OCI-LY7 (cell line): ENCODE measurements at regions not wholly inside any gene's neighbourhood (a gene's known extent, or its start where the extent isn't known, plus 50 kb on each side); places are given as distances from the start of the nearest gene placed in this dataset.

ENCODE experiments used
- BruUV-seq: library from RNA; stranded (reverse); fragments of 400-500 nt; replicated peaks from 2 replicates; lab custom pipeline; 2021; lab: Mats Ljungman, UMichigan
- CTCF ChIA-PET: fragments of 300-600 bp; sonication (Branson Sonifier 250); formaldehyde crosslinking; loops from one replicate; lab custom pipeline; 2022; ENCODE audit warnings: antibody characterized with exemption; ENCODE audit not compliant: unreplicated experiment; lab: Charles Lee
- POLR2A ChIA-PET: fragments of 300-600 bp; sonication (Branson Sonifier 250); formaldehyde crosslinking; loops from one replicate; lab custom pipeline; 2022; ENCODE audit warnings: antibody characterized with exemption; lab: Charles Lee
- DNase-seq: peaks from one replicate; pipeline ENCODE4 v3.0.0-alpha.2; 2015; ENCODE audit warnings: low spot score
- H2AFZ ChIP-seq: fragments of 200-600 bp; sonication (generic), shearing (Covaris generic); 2 replicates; pipeline ENCODE4 v1.6.1; 2014; ENCODE audit warnings: mild to moderate bottlenecking, antibody characterized with exemption, low read length, moderate library complexity
- H3K27ac ChIP-seq: fragments of 200-600 bp; sonication (generic); 2 replicates; pipeline ENCODE4 v1.5.1; 2014; ENCODE audit warnings: mixed run types, low read depth, mild to moderate bottlenecking, moderate library complexity, low read length, inconsistent platforms; ENCODE audit not compliant: poor library complexity, severe bottlenecking
- H3K36me3 ChIP-seq: fragments of 200-600 bp; sonication (generic); 2 replicates; pipeline ENCODE4 v1.6.1; 2014; ENCODE audit warnings: mild to moderate bottlenecking, antibody characterized with exemption, low read length, moderate library complexity, mixed read lengths; ENCODE audit not compliant: insufficient read depth
- H3K4me1 ChIP-seq: fragments of 200-600 bp; sonication (generic); 2 replicates; pipeline ENCODE4 v1.5.1; 2014; ENCODE audit warnings: mild to moderate bottlenecking, low read length; ENCODE audit not compliant: insufficient read depth, poor library complexity, severe bottlenecking
- H3K4me2 ChIP-seq: fragments of 200-600 bp; sonication (generic); 2 replicates; pipeline ENCODE4 v1.6.1; 2014; ENCODE audit warnings: mild to moderate bottlenecking, low read length
- H3K4me3 ChIP-seq: fragments of 200-600 bp; sonication (generic); 2 replicates; pipeline ENCODE4 v1.5.1; 2014; ENCODE audit warnings: mild to moderate bottlenecking, low read depth, low read length; ENCODE audit not compliant: poor library complexity, severe bottlenecking
- H3K79me2 ChIP-seq: fragments of 200-600 bp; sonication (generic); 2 replicates; pipeline ENCODE4 v1.6.1; 2016; ENCODE audit warnings: low read depth, mild to moderate bottlenecking, low read length, moderate library complexity, mixed read lengths; ENCODE audit not compliant: insufficient read depth
- H3K9me2 ChIP-seq: fragments of 200-600 bp; sonication (generic); 2 replicates; pipeline ENCODE4 v1.6.1; 2016; ENCODE audit warnings: mild to moderate bottlenecking, low read length, mixed read lengths; ENCODE audit not compliant: insufficient read depth
- H3K9me3 ChIP-seq: fragments of 200-600 bp; sonication (generic); 2 replicates; pipeline ENCODE4 v1.6.1; 2014; ENCODE audit warnings: mild to moderate bottlenecking, mixed run types, low read length, mixed read lengths
- H4K20me1 ChIP-seq: fragments of 200-600 bp; sonication (generic); 2 replicates; pipeline ENCODE4 v1.6.1; 2014; ENCODE audit warnings: mild to moderate bottlenecking, antibody characterized with exemption, low read length, moderate library complexity, mixed read lengths; ENCODE audit not compliant: insufficient read depth
- EZH2phosphoT487 ChIP-seq: fragments of 200-600 bp; sonication (generic); IDR thresholded peaks from 2 replicates; pipeline ENCODE4 v1.6.1; 2018; ENCODE audit warnings: low read depth, borderline replicate concordance, mild to moderate bottlenecking, mixed run types, antibody characterized with exemption, low read length, moderate library complexity, mixed read lengths
- intact Hi-C: fragments of 100-400 bp; cut with micrococcal nuclease; formaldehyde crosslinking; loops from one replicate; pipeline ENCODE4 v1.10.0; 2022; ENCODE audit not compliant: unreplicated experiment
- TF ChIP-seq, protein P1 (sequence below): fragments of 200-600 bp; sonication (generic); conservative IDR thresholded peaks from 2 replicates; pipeline ENCODE4 v1.5.1; 2014; ENCODE audit warnings: mild to moderate bottlenecking, antibody characterized with exemption, low read length, moderate library complexity, mixed read lengths

DNA sequence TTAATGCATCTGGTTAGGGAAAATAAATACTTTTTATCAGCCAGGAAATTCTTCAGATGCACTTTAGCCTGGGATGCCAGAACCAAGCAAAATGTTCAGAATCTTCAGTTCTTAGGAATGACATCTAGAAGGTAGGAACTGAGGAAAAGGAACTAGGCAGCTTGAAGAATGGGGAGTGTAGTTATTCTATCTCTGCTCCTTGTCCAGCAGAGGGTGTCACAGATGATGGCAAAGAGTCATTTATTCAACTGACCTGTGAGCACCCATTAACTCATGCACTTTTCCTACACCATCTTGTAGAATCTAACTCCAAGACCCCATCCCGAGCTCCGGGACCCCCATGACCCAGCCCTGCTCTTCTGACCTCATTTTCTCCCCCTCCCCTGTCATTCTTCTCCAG, 122.1 kb upstream of the ISX start:
- POLR2A ChIA-PET: interaction anchor here (0.7 kb wide), 1 partner anchor 283 kb away, joined by 4 read pairs; no protein-coding TSS in a partner anchor
- no peak overlapping the region for H3K4me3 ChIP-seq
- no peak for TF ChIP-seq EZH2phosphoT487
- TF ChIP-seq, protein P1, sequence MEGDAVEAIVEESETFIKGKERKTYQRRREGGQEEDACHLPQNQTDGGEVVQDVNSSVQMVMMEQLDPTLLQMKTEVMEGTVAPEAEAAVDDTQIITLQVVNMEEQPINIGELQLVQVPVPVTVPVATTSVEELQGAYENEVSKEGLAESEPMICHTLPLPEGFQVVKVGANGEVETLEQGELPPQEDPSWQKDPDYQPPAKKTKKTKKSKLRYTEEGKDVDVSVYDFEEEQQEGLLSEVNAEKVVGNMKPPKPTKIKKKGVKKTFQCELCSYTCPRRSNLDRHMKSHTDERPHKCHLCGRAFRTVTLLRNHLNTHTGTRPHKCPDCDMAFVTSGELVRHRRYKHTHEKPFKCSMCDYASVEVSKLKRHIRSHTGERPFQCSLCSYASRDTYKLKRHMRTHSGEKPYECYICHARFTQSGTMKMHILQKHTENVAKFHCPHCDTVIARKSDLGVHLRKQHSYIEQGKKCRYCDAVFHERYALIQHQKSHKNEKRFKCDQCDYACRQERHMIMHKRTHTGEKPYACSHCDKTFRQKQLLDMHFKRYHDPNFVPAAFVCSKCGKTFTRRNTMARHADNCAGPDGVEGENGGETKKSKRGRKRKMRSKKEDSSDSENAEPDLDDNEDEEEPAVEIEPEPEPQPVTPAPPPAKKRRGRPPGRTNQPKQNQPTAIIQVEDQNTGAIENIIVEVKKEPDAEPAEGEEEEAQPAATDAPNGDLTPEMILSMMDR: 0 out of 2 replicates have a peak, but pooled peaks have one; percentile 23
- H3K4me2 ChIP-seq: no peak overlapping the region
- no peak overlapping the region for H2AFZ ChIP-seq
- H3K27ac ChIP-seq: no peak overlapping the region
- H3K36me3 ChIP-seq: no peaks in the 10 kb centered on the region
- no peaks in the 10 kb centered on the region for H3K9me2 ChIP-seq
- H3K9me3 ChIP-seq: no peaks in the 10 kb centered on the region
- CTCF ChIA-PET: interaction anchor here (0.7 kb wide), 1 partner anchor 9 kb away, joined by 3 read pairs; no protein-coding TSS in a partner anchor
- H3K79me2 ChIP-seq: no peaks in the 10 kb centered on the region
- BruUV-seq: no TSS peak
- no peaks in the 10 kb centered on the region for H4K20me1 ChIP-seq
- intact Hi-C loops: no loop called here
- no peaks in the 10 kb centered on the region for H3K4me1 ChIP-seq
- no peak for DNase-seq

DNA sequence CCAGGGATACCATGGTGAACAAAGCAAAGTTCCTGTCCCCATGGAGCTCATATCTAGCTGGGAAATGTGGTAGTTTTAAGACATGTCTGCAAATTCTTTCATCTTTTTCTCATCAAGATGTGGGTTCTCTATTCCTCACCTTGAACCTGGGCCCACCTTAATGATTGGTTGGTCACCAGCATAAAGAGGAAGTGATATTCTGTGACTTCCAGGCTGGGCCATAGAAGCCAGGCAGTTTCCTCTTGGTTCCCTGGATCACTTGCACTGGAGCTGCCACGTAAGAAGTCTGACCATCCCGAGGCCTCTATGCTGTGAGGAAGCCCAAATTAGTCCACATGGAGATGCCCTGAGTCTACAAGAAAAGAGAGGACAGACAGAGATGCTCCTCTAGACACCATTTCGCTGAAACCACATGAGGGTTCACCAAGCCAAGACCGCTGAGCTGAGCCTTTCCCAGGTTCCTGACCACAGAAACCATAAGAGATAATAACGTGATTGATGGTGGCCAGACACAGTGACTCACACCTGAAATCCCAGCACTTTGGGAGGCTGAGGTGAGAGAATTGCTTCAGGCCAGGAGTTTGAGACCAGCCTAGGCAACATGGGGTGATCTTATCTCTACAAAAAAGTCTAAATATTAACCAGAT, 119.5 kb upstream of the ISX start:
- no peak for DNase-seq
- H3K36me3 ChIP-seq: no peaks in the 10 kb centered on the region
- intact Hi-C loops: no loop called here
- H3K9me3 ChIP-seq: no peaks in the 10 kb centered on the region
- TF ChIP-seq, protein P1: no peak
- no peak for TF ChIP-seq EZH2phosphoT487
- no peak overlapping the region for H2AFZ ChIP-seq
- BruUV-seq: no TSS peak
- no peak overlapping the region for H3K4me3 ChIP-seq
- no peaks in the 10 kb centered on the region for H4K20me1 ChIP-seq
- POLR2A ChIA-PET: no interaction called here
- H3K4me2 ChIP-seq: no peak overlapping the region
- CTCF ChIA-PET: no interaction called here
- H3K79me2 ChIP-seq: no peaks in the 10 kb centered on the region
- H3K4me1 ChIP-seq: no peaks in the 10 kb centered on the region
- no peaks in the 10 kb centered on the region for H3K9me2 ChIP-seq
- no peak overlapping the region for H3K27ac ChIP-seq

DNA sequence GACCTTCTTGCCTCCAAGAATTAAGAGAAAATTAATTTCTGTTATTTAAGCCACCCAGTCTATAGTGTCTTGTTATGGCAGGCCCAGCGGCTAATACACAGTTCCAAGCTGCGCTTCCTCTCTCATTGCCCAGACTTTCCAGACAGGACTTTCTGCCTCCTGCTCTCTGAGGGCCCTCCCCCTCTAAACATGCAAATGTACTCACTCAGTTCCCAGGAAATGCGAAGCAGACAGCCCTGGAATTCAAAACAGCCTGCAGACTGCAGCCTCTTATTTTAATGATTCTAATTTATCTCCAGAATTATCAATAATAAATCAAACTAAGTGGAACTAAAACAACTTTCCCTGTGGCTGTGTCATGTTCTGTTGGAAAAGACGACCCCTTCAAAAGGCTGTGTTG, 115.5 kb upstream of the ISX start:
- H3K79me2 ChIP-seq: no peaks in the 10 kb centered on the region
- TF ChIP-seq EZH2phosphoT487: no peak
- TF ChIP-seq, protein P1: no peak
- no peaks in the 10 kb centered on the region for H3K4me1 ChIP-seq
- no TSS peak for BruUV-seq
- POLR2A ChIA-PET: no interaction called here
- H3K9me2 ChIP-seq: no peaks in the 10 kb centered on the region
- H3K4me3 ChIP-seq: no peak overlapping the region
- no peaks in the 10 kb centered on the region for H3K9me3 ChIP-seq
- H2AFZ ChIP-seq: no peak overlapping the region
- H4K20me1 ChIP-seq: no peaks in the 10 kb centered on the region
- no peak overlapping the region for H3K27ac ChIP-seq
- intact Hi-C loops: no loop called here
- H3K36me3 ChIP-seq: no peaks in the 10 kb centered on the region
- no peak for DNase-seq
- no peak overlapping the region for H3K4me2 ChIP-seq
- CTCF ChIA-PET: no interaction called here
